IPS-NIHi11 (cell line): ENCODE measurements at regions not wholly inside any gene's neighbourhood (a gene's known extent, or its start where the extent isn't known, plus 50 kb on each side); places are given as distances from the start of the nearest gene placed in this dataset.

Experiments used
- DNase-seq: peaks from one replicate; pipeline ENCODE4 v3.0.0; 2012; ENCODE audit warnings: mixed read lengths, low spot score

DNA sequence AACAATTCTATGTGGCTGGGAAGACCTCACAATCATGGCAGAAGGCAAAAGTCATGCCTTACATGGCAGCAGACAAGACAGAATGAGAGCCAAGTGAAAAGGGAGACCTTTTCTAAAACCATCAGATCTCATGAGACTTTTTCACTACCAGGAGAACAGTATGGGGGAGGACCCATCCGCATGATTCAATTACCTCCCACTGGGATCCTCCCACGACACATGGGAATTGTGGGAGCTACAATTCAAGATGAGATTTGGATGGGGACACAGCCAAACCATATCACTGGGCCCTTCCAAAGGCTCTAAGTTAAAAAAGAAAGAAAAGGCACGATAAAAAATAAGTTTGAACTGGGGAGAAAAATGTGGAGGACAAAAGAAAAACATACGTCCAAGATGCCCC, 406.9 kb upstream of the CDH4 start:
- no peak for DNase-seq

DNA sequence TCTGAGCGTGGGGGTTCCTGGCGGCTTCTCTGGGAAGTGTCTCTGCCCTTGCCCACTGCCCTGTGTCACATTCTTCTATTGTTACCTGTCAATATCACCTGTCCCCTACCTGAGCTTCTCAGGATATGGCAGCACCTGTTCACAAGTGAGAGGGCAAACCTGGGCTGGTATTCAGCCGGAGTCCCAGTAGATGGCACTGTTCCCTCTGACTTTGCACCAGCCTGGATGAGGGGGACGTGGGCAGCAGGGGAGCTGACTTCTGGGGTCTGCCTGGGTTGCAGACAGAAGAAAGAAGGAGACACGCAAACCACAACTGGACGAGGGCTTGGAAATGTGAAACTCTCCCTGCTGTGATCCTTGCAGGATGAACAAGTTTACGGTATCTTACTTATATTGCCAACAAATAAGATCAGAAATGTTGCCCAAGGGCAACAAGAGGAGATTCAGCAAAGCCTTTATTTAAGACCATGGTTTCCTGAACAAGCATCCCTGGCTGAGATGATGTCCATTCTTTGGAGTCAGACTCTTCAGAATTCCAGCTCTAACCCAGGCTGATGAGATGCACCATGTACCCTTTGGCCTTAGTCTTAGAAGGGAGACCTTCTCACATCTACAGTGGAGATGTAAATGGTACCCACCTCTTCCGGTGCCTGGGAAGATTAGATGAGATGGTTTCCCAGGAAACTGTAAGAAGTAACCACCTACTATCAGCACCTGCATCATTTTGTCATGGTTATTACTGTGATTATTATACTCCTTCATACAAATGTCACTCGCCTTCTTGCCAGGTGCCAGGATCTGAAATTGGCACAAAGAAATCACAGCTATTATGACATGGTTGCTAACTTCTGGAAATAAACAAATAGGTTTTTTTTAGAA, 400.0 kb upstream of the CDH4 start:
- peak; percentile 70 for DNase-seq

DNA sequence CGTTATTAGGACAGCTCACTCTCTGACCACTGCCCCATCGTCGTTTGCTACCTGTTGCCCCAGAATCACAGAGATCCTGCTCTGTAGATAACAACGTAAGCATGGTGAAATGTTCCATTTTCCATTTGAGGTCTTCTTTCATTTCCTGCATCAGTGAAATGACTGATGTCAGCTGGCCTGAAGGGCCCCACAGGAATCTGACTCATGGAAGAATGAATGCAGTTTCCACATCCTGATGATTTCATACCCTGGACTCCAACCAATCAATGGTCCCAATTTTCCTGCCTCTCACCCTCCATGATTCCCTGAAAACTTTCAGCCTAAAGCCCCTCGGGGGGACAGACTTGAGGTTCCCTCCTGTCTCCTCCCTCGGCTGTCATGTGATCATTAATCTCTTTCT, 394.4 kb upstream of the CDH4 start:
- no peak for DNase-seq

DNA sequence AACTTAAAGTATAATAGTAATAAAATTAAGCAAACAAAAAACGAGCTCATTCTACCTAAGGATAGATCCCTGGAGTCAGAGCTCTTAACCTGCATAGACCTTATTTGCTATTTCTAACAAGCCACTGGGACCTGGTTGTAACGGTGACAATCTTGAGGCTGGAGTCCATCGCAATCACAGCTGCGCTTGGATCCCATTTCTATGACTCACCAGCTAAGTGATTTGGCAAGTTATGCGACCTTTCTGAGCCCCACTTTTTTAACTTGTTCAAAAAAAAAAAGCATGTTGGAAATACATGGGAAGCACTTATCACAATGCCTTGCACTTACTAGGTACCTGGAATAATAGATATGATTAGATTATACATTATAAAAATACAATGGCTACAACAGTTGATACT, 389.5 kb upstream of the CDH4 start:
- no peak for DNase-seq

DNA sequence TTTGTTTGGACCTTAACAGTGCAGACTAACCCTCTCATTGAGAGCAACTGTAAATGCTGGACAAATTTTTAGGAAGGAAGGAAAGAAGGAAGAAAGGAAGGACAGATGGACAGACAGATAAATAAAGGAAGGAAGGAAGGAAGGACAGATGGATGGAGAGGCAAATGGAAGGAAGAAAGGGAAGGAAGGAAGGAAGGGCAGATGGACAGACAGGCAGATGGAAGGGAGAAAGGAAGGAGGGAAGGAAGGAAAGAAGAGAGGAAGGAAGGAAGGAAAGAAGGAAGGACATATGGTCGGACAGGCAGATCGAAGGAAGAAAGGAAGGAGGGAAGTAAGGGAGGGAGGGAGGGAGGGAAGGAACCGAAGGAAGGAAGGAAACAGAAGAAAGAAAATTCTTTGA, 388.5 kb upstream of the CDH4 start:
- no peak for DNase-seq

DNA sequence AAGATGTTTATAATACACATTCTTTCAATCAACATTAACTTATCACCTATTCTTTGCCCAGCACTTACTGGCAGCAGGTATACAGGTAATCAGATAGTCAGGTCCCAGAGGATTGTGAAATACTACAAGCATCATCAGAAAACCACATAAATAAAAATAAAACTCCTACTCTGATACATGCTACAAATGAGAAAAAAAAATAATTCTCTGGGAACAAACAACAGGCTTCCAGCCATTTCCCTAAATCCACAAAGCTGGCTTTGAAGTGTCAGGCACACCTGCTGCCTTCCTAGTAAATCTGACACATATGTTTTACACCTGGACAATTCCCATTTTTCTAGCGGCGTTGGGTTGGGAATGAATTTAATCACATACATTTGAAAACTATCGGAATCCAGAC, 384.5 kb upstream of the CDH4 start:
- DNase-seq: no peak

DNA sequence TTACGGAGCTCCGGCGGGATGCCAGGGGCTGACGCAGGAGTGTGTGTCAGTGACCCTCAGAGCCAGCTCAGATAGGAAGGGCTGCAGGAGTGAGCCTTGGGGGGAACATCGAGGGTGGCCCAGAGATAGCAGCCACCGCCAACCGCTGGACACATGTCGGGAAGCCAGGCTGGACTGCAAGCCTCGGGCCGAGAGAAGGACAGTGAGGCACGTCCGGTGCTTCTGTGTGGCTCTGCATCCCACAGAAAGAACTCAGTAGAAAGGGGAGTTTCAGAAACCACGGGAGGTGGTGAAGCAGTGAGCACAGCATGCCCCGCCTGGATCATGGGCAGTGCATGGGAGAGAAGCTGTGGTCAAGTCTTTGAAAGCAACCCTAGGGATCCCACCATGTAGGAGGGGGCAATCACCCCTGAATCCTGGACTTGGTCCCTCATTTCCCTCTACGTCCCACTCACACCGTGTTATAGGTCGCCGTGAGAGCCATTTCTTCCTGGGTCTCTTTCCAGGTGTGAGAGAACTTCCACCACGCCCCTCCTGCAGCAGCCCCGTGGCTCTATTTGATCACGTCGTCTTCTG, 383.7 kb upstream of the CDH4 start:
- no peak for DNase-seq

DNA sequence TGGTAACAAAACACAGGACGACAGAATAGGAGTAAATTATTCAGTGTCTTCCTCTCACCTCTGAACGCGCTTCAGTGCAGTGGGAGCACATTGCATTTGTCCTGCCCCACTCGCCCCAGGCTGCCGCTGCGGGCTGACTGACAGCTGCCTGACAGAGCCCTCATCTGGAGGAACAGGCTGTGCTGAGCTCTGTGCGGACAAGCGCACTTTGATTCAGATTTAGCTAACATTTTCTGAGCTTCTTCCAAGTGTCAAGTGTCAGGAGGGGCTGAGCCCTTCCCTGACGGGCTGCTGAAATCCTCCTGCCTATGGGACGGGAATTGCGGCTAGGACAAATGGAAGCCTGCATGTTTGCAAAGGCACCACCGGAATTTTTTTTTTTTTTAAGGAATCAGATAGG, 383.0 kb upstream of the CDH4 start:
- DNase-seq: no peak

DNA sequence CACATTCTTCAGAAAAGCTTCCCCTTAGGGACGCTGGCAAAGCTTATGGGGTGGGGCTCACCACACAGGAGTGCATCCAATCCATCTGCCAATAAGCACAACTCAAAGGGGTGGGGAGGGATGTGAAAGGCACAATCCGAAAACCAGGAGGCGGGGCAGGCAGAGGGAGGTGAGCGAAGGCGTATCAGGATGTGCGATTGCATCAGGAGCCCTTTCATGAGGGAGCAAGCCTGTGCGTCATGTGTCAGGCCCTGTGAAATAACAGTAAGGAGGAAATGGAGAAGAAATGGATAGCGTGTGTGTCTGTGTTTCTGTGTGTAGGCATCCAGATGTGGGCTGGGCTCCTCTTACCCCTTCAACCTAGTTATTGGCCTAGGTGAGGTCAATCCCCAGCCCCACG, 382.4 kb upstream of the CDH4 start:
- DNase-seq: no peak

DNA sequence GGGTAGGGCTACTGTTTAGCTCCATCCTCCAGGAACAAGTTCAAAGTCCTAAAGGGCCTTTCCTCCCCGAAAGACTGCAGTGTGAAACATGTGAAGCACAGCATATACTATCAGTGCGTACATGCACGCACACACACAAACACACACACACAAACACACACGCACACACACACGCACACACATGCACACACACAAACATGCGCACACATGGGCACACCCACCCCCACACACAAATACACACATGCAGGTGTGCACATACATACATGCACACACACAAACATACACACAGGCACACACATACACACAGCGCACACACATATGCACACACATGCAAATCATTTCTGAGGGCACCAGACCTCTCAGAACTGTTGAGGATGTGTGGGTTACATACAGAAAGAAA, 382.0 kb upstream of the CDH4 start:
- DNase-seq: no peak

DNA sequence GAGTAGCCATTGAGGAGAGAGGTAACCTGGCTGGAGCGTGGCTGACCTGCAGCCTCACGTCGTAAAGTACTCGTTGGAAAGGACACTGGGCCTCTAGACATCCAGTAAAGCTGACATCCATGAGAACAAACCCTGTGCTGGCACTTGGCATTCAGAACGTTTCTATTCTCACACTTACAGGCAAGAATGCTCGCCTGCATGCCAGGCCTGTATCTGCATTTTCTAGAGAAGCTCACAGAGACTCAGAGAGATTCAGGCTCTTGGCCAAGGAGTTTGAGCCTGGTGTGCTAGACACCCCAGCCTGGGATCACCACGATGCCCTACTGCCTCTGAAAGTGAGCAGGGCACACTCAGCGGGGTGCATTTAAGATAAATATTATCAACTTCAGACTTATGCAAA, 379.8 kb upstream of the CDH4 start:
- DNase-seq: no peak

DNA sequence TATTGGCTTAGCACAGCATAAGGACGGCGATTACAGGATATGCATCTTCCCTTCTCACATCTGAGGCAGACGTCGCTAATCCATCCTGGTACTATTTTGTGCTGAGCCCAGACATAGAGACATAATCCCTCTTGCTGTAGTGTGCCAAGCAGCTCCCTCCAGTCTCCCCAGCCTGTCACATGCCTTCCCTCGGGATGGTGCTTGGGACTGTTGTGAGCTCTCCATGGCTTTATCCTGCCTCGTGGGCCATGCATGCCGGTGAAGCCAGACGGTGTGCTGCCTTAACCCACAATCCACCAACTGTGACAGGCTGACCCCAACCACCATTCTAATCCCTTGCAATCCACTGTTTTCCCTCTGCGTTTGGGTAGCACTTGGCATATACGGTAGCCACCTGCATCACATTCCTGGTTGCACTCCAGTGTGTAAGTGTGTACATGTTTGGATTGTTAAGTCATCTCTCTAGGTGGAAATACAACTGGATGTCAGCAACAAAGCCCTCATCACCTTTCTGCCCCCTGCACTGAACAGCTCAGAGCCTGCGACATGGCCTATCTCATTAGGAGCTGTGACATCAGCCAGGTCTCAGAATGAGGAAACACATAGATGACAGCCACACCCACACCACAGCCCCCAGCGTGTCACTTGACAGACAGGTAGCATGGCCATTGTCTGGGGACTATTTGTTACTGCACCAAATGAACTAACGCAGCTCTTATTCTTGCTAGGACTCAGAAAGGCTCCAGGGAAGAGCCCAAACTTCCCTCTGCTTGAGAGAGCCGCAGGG, 374.8 kb upstream of the CDH4 start:
- no peak for DNase-seq

DNA sequence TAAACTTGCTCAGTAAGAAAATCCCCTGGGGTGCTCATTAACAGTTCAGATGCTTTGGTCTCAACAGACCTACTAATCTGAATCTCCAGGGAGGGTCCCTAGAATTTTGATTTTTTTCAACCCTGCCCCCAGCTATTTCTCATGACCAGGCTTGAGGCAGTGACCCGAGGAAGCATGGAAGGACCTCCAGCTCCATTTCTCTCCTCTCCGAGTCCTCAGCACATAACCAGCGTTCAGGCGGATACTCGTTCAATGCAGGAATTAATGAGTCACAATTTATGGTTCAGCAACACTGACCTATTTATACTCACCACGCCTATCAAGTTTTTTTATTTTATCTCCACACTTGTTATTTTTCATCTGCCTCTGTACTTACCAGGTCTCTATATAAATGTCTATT, 369.2 kb upstream of the CDH4 start:
- DNase-seq: no peak

DNA sequence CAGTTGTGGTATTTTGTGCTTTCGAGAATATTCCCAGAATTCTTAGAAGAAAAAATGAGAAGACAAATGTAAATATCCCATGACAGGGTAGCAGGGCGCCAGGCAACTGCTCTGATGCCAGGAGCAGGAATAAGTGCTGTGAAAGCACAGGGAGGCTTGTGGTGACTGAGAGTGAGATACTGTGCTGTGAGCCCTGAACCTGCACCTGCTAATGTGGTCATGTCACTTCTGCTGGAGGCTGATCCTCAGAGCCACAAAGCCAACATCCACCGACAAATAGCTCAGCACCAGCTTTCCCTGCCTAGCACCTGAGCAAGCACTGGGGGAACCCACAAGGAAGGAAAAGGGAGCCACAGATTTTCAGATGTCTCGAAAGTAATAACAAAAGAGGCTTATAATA, 368.6 kb upstream of the CDH4 start:
- no peak for DNase-seq

DNA sequence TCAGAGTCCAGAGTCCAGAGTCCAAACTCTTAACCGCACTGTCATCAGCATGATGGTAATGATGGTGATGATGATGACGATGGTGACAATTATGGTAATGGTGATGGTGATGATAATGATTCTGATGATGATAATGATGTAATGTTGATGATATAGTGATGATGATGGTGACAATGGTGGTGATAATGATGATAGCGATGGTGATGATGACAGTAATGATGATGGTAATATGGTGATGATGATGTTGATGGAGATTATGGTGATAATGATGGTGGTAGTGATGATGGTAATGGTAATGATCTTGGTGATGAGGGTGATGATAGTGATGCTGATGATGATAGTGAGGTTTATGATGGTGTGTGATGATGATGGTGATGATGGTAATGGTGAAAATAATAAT, 367.8 kb upstream of the CDH4 start:
- no peak for DNase-seq

DNA sequence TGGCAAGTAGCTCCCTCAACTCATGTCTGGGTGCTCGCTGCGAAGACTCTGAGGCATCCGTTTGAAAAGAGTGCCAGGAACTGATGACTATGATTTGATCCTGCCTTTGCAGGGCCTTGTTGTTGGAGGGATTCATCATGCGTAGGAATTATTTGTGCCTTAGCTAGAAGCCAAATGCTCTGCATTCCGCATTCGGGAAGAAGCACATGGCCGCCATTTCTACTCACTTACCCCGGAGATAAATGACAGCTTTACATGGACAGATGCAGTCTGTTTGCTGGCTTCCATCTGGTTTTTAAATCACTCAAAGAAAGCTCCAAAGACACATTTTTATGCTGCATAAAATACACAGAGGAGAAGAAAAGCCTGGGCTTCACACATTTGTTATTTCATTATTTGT, 363.3 kb upstream of the CDH4 start:
- no peak for DNase-seq

DNA sequence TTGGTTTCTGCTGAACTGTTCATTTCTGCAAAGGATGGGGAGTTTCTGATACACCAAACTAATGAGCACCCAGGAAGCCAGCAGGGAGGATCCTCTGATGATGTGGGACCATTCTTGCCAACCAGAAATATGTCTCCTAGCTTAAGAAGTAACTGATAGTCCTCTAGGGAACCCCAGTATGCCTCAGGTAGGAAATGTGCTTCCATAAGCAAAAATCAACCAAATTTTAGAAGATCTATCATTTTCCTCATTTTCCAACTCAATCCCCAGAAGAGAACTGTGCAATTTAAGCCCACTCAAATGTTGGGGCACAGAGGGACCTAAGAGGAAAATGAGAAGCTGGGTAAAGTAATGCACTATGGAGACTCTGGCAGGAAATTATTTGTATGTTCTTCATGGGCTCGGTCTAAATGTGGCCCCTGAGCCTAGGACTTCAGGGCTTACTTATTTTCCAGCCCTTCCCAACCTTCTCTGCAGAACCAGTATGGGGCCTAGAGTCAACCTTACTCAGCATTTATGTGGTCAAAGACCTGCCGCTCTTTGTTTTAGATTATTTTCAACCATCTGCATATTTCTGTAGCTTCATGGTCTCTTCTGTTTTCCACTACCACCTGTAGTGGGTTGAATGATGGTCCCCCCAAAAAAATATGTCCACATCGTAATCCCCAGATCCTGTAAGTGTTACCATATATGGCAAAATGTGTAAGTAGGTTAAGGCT, 359.8 kb upstream of the CDH4 start:
- no peak for DNase-seq

DNA sequence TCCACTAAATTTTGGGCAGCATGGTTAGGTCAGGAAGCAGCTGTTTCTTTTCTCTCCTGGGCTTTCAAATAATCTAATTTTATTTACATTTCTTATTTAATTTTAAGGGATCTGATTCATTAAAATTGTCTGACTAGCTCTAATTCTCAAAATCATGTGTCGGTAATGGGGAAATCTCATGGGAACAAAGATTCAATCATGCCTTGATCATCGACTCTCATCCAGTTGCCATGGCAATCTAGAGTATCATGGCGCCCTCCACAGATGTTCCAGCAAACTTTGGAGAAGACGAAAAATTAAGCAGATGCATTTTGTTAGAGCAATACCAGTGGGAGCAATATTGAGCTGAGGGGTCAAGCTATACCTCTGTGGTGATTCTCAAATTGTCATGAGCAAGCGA, 358.0 kb upstream of the CDH4 start:
- no peak for DNase-seq

DNA sequence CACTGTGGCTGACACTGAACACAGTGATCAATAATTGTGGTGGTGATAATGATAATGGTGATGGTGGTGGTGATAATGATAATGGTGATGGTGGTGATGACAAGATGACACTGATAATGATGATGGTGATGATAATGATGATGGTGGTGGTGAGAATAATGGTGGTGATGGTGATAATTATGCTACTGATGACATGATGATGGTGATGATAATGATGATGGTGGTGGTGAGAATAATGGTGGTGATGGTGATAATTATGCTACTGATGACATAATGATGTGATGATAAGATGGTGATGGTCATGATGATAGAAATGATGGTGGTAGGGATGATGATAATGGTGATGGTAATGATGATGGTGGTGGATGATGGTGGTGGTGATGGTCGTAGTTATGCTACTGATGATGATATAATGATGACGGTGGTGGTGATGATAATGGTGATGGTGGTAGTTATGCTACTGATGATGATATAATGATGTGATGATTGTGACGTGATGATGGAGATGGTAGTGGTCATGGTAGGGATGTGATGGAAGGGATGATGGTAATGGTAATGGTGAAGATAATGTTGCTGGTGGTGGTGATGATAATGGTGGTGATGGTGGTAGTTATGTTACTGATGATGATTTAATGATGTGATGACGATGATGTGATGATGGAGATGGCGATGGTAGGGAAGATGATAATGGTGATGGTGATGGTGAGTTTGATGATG, 356.5 kb upstream of the CDH4 start:
- DNase-seq: no peak

DNA sequence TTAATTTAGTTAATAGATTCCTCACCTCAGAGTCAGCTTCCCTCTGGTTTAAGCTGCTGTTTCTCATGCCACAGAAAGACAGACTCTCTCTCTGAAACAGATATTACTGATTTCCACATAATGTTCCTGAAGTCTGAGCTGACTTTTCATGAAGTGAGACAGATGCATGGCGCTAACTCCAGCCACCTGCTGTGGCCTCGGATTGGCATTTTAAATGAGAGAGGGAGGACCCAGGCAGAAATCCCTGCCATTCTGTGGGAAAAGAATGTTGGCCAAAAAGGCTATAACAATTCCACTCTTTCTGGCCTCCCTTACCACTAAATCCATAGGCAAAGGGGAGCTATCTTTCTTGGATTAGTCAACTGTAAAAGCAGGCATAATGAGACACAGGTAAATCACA, 354.1 kb upstream of the CDH4 start:
- DNase-seq: no peak

DNA sequence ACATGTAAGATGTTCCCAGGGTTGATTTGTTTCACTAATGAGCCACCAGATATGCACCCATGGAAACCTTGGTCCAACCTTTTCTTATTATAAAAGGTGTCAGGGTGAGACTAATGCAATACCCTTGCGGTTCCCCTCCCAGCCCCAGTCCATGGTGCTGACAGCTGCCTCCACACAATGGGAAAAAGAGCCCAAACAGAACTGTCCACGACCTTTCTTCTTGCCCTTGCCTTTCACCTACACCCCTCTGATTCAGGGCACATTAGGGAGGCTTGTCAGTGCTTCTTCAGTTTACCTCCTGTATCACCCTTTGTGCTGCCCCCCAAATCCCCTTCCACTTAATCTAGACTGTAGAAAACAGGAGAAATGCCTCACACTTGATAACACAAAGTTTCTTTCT, 352.7 kb upstream of the CDH4 start:
- no peak for DNase-seq

DNA sequence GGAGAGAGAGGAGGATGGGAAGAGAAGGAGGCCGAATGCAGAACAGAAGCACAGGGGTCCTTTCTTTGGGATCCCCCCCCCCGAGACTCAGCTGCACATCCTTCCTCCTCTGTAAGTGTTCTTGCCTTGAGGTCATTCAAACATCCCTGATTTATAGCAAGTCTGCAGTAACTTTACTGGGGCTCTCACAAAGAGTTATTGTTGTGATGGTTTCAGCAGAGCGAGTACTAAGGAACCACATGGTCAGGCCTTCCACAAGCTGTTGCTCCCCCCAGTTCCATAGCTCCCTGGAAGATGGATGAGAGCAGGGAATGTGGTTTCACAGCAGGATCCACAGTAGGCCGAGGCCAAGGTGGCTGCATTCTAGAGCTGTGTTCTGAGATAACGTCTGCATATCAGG, 351.4 kb upstream of the CDH4 start:
- DNase-seq: no peak
